ENCODE measurements at regions not wholly inside any gene's neighbourhood (a gene's known extent, or its start where the extent isn't known, plus 50 kb on each side); places are given as distances from the start of the nearest gene placed in this dataset.

DNA sequence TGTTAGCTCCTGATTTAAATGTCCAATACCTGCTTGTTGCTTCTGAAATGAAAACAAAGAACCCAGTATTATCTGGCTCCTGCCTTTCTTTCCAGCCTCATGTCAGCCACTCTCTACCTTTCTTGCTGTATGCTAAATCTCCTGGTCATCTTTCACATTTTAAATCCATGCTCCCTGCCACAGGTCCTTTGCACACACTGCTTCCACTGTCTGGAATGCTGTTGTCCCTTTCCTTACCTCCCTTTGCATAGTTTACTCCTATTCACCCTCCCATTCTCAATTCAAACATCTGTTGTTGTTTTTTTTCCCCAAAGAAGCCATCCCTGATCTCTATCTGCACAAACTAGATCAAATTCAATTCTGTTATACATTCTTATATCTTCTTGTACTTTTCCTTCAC is 97.0 kb upstream of the NR4A3 start:
- Histone ChIP-seq H3K36me3 (no peaks in the 10 kb centered on the region), H3K4me1 (no peaks in the 10 kb centered on the region), H3K4me3 (no peak overlapping the region), H3K9me3 (no peaks in the 10 kb centered on the region), H3K27ac (no peak overlapping the region), H3K27me3 (no peaks in the 10 kb centered on the region)
- TF ChIP-seq, protein P1, sequence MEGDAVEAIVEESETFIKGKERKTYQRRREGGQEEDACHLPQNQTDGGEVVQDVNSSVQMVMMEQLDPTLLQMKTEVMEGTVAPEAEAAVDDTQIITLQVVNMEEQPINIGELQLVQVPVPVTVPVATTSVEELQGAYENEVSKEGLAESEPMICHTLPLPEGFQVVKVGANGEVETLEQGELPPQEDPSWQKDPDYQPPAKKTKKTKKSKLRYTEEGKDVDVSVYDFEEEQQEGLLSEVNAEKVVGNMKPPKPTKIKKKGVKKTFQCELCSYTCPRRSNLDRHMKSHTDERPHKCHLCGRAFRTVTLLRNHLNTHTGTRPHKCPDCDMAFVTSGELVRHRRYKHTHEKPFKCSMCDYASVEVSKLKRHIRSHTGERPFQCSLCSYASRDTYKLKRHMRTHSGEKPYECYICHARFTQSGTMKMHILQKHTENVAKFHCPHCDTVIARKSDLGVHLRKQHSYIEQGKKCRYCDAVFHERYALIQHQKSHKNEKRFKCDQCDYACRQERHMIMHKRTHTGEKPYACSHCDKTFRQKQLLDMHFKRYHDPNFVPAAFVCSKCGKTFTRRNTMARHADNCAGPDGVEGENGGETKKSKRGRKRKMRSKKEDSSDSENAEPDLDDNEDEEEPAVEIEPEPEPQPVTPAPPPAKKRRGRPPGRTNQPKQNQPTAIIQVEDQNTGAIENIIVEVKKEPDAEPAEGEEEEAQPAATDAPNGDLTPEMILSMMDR (IDR thresholded peaks at IDR 0.05), result no peak
- TF ChIP-seq EP300 (IDR thresholded peaks at IDR 0.05), result no peak
- DNase-seq (ENCODE audit: low spot score in 2 of 2), result no peak

DNA sequence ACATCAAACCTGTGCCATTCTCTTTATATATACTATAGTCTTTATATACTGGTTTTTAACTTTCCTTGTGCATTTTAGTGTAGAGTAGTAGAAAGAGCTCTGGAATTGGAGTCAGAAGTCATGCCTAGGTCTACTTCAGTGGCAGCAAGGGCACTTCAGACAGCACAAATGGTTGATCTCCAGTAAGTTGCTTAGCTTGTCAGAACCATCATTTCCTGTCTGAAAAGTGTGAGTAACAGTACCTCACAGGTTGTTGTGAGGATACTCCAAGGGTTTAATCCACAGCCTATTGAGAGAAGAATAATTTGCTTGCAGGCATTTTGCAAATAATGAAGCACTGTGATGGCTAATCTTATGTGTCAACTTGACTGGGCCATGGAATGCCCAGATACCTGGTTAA is 95.8 kb upstream of the NR4A3 start:
- Histone ChIP-seq H3K27me3 (no peaks in the 10 kb centered on the region), H3K4me1 (no peaks in the 10 kb centered on the region), H3K36me3 (no peaks in the 10 kb centered on the region), H3K27ac (no peak overlapping the region), H3K4me3 (no peak overlapping the region), H3K9me3 (no peaks in the 10 kb centered on the region)
- no peak for TF ChIP-seq POLR2AphosphoS5 (IDR thresholded peaks at IDR 0.05)
- TF ChIP-seq EP300 (IDR thresholded peaks at IDR 0.05), result no peak
- TF ChIP-seq POLR2A (IDR thresholded peaks at IDR 0.05), result no peak
- DNase-seq (ENCODE audit: low spot score in 2 of 2), result no peak

DNA sequence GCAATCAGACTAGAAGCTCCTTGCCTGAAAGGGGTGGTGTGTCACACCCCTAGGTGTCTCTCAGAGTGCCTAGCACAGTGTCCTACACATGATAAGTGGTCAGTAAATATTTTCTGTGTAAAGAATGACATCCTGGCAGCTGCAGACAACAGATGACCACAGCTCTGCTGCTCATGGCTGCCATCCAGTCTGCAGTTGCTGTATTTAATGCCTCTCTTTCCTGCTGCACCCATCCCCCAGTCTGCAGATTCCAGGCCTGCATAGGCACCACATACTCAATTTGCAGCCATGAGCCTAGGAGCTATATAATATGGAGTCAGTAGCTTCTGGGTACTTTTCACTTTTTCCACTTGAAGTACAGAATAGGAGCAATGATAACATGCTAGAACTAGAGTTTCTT is 94.9 kb upstream of the NR4A3 start:
- TF ChIP-seq, protein P1 (IDR thresholded peaks at IDR 0.05), result no peak
- TF ChIP-seq POLR2A (IDR thresholded peaks at IDR 0.05), result no peak
- no peak for TF ChIP-seq POLR2AphosphoS5 (IDR thresholded peaks at IDR 0.05)
- no peak for TF ChIP-seq EP300 (IDR thresholded peaks at IDR 0.05)
- Histone ChIP-seq H3K4me3 (no peak overlapping the region), H3K36me3 (no peaks in the 10 kb centered on the region), H3K27ac (no peak overlapping the region), H3K9me3 (no peaks in the 10 kb centered on the region), H3K27me3 (no peaks in the 10 kb centered on the region), H3K4me1 (no peaks in the 10 kb centered on the region)
- no peak for DNase-seq (ENCODE audit: low spot score in 2 of 2)

DNA sequence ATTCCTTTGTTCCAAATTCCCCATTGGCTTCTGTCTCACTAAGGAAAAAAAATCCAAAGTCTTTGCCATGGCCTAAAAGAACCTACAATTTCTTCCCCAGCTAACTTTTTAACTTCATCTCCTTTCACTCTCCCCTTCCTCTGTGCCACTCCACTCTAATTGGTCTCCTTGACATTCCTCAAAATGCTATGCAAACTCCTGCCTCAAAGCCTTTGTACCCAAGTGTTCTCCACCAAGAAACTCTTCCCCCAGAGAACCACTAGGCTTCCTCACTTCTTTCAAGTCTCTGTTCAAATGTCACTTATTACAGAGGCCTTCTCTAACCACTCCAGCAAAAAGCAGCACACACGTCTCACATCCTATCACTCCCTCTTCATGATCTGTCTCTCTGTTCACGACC is 91.6 kb upstream of the NR4A3 start:
- Histone ChIP-seq H3K36me3 (no peaks in the 10 kb centered on the region), H3K4me1 (no peaks in the 10 kb centered on the region), H3K9me3 (no peaks in the 10 kb centered on the region), H3K4me3 (no peak overlapping the region), H3K27me3 (no peaks in the 10 kb centered on the region), H3K27ac (no peak overlapping the region)
- WGBS, result 92% methylated on average over 2 of the region's 2 CpGs
- DNase-seq (ENCODE audit: low spot score in 2 of 2), result no peak
- no peak for TF ChIP-seq POLR2A (IDR thresholded peaks at IDR 0.05)
- TF ChIP-seq POLR2AphosphoS5 (IDR thresholded peaks at IDR 0.05), result no peak
- TF ChIP-seq, protein P1 (IDR thresholded peaks at IDR 0.05), result no peak
- no peak for TF ChIP-seq EP300 (IDR thresholded peaks at IDR 0.05)

DNA sequence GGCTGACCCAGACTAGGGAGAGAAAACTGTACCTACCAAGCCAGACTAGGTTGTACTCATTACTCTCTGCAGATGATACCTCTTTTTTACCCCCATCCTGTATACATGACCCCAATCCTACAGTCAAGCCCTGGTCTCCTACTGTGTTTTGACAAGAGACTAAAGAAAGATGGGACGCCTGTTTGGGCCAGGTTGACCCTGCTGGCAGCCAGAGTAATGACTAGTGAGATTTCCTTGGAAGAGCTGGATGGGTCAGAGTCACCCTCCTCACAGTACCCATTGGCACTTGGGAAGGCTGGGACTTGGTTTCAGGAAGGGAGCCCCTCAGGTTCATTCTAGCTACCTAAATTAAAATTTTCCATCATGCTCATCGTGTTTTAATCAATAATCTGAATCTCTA is 89.7 kb upstream of the NR4A3 start:
- WGBS, result 94% methylated on average over 2 of the region's 2 CpGs
- Histone ChIP-seq H3K27ac (no peak overlapping the region), H3K36me3 (no peaks in the 10 kb centered on the region), H3K9me3 (no peaks in the 10 kb centered on the region), H3K4me1 (no peaks in the 10 kb centered on the region), H3K4me3 (no peak overlapping the region), H3K27me3 (no peaks in the 10 kb centered on the region)
- DNase-seq (ENCODE audit: low spot score in 2 of 2), result no peak
- TF ChIP-seq POLR2AphosphoS5 (IDR thresholded peaks at IDR 0.05) (no peak), EP300 (IDR thresholded peaks at IDR 0.05) (no peak), POLR2A (IDR thresholded peaks at IDR 0.05) (no peak)
- TF ChIP-seq, protein P1 (IDR thresholded peaks at IDR 0.05), result no peak

DNA sequence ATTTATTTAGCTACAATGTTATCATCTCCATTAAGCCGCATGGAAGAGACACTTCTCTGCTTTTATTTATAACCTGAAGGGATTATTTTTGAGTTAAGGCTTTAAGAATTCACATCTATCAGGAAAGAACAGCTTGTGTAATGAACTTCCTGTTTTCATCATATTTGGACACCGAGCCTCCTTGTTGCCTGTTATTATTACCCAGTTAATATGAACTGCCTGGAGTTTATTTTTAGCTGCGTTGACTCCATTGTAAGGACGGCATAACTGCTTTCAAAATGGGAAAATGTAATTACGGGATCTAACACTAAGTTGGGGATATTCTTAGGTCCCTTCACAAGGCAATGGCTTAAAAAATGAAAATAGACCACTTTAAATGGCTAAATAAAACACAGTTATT is 89.0 kb upstream of the NR4A3 start:
- DNase-seq (ENCODE audit: low spot score in 2 of 2), result no peak
- H3K4me3 ChIP-seq, result no peak overlapping the region
- no peak overlapping the region for H3K27ac ChIP-seq

More for the DNA sequence above, 89.0 kb upstream of the NR4A3 start:
- TF ChIP-seq EP300 (IDR thresholded peaks at IDR 0.05), result no peak
- TF ChIP-seq, protein P1 (IDR thresholded peaks at IDR 0.05), result no peak
- no peaks in the 10 kb centered on the region for H3K27me3 ChIP-seq
- no peaks in the 10 kb centered on the region for H3K9me3 ChIP-seq
- 29% methylated on average over 5 of the region's 5 CpGs for WGBS
- H3K4me1 ChIP-seq, result no peaks in the 10 kb centered on the region
- no peaks in the 10 kb centered on the region for H3K36me3 ChIP-seq
